ENCODE measurements at regions not wholly inside any gene's neighbourhood (a gene's known extent, or its start where the extent isn't known, plus 50 kb on each side); places are given as distances from the start of the nearest gene placed in this dataset.

DNA sequence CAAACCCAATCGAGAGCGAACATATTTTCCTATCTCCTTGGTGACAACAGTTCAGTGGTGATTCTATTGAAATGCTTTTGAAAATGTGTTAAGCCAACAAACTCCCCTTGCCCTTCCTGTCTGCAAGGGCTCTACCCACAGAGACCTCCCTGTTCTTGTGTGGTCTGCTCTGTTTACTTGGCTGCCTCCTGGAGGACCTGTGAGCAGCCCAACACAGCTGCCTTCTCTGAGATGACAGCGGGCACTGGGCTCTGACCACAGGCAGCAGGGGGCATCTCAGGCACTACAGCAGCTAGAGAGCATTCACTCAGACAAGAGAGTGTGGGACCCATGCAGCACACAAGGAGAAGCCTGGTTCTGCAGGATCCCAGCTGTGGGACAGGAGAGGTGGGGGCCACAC lies 416.4 kb downstream of the TCERG1L start:
- DNase-seq, result no peak

DNA sequence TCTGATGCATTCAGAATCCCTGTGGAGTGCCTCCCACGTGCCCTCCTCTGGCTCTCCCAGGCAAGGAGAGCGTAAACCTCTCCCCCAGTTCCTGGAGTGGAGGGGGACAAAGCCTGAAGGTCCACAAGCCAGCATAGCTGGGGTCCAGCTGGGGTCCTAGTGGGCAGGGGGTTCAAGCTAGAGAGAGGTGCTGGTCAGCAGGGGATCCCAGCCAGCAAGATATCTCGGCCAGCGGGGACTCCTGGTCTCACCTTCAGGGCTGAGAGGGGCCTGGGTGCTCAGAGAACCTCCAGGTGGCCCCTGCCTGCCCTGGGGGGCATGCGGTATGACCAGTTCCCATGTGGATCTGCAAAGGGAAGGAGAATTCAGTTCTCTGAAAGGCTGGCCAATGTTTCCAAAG lies 413.7 kb downstream of the TCERG1L start:
- no peak for DNase-seq

DNA sequence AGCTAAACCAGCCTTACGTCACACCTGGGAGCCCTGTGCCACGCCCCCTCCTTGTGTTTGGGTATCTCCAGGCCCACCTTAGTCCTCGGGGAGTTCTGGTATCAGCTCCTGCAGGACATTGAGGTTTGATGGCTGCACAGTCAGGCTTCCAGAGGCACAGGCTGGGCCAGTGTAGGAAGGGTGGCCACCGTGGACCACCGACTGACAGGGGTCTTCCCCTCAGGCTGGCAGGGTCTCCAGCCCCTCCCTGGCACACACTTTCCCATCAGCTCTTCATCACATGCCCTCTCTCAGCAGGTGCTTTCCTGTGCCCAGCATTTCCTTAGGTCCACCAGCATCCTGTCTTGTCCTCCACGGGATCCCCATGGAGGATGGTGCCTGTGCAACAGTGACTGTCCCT lies 413.1 kb downstream of the TCERG1L start:
- no peak for DNase-seq

DNA sequence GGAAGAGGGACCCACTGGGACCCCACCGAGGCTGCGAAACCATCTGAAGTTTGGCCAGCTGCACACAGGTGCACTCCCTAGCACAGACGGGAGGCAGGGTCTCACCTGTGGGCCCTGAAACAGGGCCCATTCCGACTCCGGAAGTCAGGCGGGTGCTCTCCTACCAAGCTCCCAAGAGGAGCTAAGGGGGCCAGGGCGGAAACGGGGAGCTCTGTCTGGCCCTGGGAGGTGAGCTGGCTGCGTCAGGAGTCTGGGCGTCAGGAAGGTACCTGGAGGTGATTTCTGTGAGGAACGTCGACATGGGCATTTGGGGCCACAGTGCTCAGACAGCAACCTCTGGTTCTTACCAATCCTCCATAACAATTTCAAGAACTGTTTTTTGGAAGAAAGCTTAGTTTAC lies 411.7 kb downstream of the TCERG1L start:
- DNase-seq, result no peak

DNA sequence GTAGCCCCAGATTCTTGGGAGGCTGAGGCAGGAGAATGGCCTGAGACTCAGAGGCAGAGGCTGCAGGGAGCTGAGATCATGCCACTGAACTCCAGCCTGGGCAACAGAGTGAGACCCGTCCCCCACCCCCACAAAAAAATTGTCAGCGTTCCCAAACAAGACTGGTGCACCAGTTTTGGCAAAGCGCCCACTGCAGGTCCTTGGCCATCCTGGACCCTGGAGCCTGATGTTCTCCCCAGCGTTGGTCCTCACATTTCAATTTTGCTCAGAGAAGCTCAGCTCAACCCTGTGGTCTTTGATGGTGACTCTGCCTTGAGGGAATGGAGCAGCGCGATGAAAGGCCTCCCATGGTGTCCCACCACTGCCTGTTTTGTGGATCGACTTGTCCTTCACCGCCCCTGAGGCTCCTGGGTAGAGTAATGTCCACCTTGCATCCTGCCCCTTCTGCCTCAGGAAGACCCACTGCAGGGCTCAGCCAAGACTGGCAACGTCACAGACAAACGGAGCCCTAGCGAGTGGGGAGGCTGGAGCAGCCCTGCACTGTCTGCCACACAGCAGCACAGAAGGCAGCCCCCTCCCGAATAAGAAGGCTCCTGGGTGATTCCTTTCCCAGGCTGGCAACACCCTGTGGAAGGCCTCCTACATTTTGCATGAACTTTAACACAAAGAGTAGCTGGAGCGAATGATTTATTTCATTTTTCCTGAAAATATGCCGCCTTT lies 410.9 kb downstream of the TCERG1L start:
- DNase-seq, result no peak

DNA sequence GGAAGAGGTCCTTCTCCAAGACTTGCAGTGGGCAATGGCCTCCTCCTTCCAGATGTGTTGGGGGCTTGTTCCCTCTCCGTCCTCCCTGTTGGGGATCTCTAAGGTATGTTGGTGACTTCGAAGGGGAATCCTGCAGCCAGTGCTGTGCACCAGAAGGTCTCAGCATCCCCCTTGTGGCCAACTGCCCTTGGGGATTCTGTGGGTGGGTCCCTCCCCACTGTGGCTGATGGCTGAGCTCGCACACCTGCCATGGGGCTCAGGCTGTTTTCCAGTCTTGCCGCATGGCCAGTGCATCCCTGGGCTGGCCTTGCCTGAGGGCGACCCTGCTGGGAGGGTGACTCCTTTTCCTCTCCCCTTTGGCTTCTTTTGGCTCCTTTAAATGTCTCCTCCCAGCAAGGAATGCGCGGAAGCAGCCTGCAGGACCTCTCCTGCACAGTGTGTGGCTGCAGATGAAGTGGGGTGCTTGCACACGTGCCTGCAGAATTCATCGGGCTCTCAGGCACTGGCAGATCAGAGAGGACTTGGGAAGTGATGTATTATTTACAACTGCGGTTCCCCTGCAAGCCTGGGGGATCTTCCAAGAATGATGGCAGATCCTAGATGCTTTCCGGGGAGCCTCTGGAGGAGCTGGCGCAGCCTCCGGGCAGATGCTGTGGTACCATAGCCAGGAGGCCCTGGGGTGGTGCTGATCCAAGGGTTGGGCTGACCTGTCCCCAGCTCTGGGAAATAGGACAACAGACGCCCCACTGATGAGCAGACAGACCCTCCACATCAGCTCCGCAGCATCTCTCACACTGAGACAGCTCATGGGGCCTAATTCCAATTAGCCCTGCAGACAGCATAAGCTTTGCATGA lies 410.0 kb downstream of the TCERG1L start:
- no peak for DNase-seq

DNA sequence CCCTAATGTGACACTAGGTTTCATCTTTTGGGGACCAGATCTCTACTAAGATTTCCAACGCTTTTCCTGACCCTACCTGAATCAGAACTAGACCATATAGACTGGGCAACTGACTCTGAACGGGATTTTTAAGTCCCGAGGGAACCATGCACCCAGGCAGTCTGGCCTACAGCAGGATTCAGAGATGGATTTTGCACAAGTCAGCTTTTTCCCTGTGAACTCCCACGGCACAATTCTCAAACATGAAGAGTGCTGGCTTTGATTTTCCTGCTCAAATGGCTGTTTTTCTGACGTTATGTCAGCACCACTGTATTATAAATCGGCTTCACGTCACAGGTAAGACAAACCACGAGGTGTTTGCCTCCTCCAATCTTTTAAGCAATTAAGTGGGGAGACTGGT lies 409.1 kb downstream of the TCERG1L start:
- DNase-seq, result no peak

DNA sequence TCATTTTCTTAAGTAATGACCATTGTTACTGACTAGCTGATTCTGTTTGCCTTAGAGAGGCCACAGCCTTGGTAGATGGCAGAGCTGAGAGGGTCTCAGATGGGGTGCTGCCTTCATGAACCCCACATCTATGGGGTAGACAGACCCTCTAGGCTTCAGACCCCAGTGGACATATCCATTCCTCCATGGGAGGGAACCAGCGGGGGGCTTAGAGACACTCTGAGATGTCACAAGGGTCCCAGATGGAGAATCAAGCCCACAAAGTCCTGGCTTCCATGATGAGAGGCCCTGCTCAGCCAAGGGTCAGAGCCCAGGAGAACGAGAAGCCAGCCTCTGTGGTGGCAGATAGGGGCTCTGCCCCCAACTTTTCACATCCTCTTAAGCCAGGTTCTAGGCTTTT lies 408.6 kb downstream of the TCERG1L start:
- no peak for DNase-seq

DNA sequence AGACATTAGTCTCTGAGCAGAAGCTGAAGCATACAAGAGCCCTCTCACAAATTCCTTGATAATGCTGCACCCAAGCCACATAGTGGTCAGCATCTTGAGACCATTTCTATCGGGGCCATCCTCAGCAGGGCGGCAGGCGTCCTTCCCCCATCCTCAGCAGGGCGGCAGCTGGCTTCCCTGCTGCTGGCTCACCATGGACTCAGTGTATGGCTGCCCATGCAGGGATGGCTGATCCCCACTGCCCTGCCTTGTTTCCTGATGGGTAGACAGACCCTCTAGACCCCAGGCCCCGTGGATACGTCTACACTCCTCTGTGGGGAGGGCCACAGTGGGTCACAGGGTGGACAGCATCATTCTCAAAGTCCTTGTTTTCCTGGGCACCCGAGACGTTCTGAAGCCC lies 406.8 kb downstream of the TCERG1L start:
- DNase-seq, result no peak

DNA sequence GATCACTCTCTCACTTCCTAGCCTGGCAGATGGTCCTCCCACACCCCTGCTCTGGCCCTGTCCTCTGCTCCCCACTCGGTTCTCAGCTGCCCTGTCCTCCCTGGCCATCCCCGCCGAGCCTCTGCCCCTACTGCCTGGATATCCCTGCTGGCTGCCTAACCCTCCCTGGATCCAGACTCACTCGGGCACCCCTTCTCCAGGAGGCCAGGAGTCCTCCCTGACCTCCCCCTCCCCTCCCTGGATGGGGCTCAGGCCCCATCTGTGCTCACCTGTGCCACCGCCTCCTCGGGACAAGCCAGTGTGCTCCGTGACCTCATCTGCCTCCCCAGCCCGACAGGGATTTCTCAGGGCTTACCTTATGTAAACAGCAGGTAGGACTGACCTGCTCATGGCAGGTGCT lies 406.1 kb downstream of the TCERG1L start:
- DNase-seq, result no peak

DNA sequence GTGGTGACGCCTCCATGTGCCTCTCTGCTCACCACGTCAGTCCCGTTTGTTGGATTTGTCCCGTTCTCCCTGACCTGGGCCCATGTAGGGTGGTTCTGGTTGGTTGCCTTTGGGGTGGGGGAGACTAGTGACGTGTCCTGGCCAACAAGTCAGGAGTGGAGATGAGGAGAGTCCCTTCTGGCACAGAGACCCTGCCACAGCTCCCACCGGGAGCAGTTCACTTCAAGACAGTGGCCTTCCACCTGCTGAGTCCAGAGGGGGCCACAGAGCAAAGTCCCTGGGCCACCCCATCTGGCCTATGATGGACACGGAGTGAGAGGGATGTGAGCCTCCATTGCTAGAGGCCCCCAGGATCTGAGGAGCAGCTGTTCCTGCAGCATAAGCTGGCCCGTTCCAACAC lies 405.6 kb downstream of the TCERG1L start:
- no peak for DNase-seq

DNA sequence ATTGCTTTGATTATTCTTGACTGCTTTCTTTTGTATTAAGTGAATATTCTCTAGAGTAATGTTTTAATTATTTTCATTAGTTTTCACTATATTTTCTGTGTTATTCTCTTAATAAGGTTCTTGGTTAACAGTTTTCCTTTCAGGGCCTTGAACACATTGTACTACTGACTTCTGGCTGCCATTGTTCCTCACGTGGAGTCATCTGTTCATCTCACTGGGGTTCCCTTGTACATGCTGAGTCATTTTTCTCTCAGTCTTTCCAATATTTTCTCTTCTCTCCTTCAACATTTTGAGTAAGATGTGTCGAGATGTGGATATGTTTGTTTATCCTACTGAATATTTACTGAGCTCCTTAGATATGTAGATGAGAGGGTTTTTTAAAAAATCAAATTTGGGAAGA lies 400.7 kb downstream of the TCERG1L start:
- no peak for DNase-seq

DNA sequence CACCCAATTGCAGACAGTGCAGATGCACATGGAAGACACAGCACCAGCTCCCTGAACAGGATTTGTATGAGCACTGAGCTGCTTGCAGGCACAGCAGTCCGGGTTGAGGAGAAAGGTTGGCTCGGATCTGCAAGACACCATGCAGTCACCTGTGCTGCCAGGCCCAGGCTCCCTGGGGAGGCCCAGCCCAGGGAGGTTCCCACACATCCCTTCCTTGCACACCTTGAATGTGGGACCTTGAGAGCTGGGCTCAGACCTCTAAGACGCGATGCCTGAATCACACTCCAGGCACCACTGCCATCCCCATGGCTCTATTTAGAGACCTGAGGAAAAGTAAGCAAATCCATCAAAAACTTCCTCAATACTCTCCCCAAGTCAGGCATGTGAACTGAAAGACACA lies 397.7 kb downstream of the TCERG1L start:
- DNase-seq, result no peak

DNA sequence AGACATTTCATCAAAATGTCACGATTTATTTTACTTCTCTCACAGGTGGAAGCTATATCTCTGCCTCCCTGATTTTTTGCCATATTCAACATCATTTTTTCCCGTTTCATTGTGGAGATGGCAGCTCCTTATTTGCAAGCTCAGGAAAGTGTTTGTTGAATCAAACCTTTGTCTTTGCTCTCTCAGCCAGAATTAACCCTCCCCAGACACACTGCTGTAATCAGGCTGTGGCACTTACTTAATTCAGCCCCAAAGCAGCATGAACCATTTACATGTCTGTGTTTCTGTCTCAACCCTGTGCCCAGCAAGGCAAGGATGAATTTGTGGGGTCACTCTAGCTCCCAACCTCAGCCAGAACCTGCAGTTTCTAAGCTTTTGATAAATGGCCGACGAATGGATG lies 397.2 kb downstream of the TCERG1L start:
- DNase-seq, result no peak

DNA sequence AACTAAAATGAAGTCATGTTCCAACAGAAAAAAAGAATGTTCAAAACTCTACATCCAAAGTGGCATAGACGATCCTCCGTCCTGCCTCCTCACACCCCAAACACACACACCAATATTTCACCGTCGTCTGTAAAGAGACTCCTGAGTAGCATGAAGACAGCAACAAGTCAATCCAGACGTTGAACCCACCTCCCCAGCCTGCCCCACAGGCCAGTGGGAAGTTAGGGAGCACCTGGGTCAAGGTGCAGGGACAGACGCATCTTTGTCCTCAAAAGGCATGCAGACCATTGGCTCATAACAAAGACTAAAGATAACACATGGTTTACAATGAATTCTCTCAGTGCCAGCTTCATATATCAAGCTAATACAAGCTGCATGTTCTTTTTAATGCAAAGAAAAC lies 396.5 kb downstream of the TCERG1L start:
- no peak for DNase-seq

DNA sequence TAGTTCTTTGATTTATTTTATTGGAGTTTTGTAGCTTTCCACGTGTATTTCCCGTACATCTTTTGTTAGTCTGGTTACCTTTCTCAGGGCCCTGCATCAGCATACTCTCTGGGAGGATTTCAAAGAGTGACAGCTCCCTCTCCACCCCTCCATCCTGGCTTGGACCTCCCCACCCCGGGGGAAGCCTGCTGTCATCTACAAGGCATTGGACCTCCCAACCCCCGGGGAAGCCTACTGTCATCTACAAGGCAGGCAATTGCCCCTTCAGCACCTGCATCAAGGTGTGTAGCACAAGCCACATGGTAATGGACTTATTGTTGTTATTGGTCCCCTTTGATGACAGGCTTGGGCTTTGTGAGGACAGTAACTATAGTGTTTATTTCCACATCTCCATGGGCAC lies 390.1 kb downstream of the TCERG1L start:
- DNase-seq, result no peak

DNA sequence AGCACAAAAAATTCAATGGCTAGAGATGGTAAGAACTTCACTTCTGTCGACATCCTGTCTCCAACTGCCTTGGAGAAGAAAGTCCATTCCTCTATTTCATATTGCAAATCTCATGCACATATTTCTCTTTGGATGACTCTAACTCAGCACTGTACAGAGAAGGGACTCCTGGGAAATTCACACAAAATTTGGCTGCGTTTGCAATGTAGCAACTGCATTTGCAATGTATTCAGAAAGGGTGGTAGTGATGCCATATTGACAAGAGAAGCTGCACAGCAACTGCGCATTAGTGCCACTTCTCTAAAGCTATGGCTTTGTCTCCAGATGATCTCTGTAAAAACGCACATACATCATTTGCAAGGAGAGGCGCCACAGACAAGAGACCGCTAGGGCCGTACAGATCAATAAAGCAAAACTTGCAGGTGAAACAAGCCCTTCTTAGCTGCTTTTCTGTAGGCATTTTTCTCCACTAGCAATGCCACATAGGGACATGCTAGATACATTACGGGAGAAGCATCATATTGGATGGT lies 389.5 kb downstream of the TCERG1L start:
- DNase-seq, result no peak

DNA sequence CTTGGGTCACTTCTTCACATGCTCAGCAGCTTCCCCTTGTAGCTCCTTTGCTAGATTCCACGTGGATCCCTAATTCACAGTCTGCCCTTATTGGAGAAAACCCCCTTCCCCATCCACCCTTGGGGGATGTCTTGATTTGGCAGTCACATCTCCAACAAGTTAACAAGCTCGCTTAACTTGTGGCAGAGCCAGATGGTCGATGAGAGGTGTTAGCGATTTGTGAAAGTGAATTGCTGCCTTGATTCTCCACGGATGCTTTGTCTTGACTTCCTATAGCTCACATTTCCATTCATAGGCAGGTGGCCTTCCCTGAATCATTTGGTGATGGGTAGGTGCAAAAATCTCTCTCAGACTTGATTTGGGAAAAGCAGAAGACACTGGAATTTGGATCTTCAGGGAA lies 387.9 kb downstream of the TCERG1L start:
- no peak for DNase-seq

DNA sequence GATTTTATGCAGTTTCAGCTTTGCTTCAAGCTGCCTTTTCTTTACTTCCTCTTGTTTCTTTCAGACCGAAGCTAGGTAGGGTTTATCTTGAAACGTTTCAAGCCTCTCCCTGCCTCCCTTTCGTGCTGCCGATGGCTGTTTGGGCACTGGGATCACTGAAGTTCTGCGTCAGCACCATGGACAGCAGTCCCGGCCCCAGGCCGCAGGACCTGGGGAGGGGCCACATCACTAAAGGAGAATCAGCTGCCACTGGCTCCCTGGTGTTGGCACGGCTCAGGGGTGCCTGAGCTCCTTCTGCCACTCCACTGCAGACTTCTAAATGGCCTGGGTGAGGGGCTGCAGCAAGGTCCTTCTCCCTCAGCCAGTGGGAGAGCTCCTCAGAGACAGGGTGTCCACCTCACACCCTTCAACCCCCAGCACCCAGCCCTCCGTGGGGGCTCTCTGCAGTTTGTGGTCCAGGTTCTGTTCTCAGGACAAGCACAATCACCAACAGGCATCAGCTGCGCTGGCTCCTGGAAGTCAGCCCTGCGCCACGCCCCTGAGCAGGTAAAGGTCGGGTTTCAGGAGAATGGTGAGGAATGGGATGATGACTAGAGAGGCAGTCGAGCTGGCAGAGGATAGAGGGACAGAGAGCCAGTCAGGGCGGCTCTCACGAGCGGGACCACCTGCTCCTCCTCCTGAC lies 387.2 kb downstream of the TCERG1L start:
- no peak for DNase-seq

DNA sequence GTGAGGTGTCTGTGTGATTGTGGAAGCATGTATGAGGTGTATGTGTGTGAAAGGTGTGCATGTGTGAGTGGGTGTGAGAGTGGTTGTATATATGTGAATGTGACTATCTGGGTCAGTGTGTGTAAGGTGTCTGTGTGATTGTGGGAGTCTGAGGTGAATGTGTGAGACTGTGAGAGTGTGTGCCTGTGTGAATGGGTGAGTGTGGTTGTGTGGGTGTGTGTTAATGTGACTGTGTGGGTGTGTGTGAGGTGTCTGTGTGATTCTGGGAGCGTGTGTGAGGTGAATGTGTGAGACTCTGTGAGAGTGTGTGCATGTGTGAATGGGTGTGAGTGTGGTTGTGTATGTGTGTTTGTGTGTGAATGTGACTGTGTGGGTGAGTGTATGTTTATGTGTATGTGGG lies 385.1 kb downstream of the TCERG1L start:
- no peak for DNase-seq

DNA sequence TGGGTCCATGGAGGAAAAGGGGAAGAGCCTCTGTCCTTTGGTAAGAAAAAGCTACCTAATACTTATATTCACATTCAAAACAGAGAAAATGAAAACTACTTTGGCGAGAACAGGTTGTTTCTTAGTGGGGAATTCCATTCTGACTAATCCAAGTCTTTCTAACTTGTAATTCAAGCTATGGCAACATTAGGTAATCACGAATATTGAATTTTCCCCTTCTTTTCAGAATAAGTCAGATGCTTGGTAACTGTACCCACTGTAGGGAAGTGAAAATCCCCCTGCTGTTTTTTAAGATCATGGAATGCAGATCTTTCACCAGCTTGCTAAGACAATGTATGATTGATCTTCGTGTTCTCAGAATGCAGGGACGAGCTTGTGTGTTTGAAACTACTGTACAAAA lies 384.4 kb downstream of the TCERG1L start:
- no peak for DNase-seq

DNA sequence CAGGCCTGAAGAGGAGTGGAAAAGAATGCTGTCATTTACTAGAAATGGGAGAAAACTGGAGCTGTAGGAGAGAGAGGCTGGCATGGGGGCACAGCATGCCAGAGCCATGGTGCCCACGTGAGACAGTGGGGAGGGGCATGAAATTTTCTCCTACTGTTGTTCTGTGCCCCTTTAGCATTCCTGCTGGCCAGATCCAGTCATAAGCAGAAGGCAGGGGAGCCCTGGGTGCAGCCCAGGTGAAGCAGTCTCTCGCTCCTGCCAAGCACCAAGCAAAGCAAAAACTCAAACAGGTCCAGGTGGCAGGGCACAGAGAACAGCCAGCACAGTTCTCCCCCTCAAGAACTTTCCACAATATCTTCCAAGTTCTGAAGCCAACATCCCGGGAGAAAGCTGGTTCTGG lies 383.2 kb downstream of the TCERG1L start:
- DNase-seq, result no peak

DNA sequence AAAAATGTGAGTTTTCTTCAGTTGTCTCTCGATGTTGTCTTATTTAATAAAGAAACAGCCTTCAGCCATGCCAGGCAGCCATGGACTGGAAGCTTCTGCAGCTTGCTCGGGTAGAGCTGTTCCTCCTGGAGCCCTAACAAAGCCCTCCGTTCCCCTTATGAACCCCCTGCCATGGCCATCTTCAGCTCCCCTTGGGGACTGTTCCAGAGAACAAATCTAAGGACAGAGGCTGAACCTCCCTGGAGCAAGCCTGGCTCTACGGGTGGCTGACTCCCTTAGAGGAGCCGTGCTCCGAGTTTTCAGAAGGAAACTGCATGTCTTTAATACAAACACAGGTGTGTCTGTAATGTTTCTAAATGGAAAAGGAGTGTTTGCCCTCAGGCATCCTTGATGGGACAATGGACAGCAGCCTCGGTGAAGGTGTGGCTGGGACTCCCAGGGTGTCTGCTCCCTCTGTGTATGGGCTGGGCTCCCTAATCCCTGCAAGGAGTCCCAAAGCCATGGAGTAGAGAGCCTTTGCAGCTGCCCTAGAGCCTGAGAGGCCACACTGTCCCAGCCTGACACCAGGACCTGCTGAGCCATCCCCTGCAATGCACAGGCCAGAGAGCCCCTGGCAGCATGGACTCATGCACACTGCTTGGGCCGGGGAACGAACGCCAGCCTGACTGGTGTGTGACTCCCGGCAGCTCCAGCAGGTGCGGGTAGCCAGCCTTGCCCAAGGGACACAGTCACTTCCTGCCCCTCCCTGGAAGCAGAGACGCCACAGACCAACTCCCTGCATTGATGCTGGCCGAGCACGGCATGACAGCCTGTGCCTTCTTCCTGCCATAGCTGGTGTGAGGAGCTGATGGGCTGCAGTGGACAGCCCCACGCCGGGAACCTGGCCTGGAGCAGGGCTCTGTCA lies 381.8 kb downstream of the TCERG1L start:
- DNase-seq, result no peak

All from activated CD4-positive, alpha-beta T cell treated with anti-CD3 and anti-CD28 coated beads, Interleukin-2, amount 50 U/mL, for 48 hours (primary cell).